ENCODE measurements at regions not wholly inside any gene's neighbourhood (a gene's known extent, or its start where the extent isn't known, plus 50 kb on each side); places are given as distances from the start of the nearest gene placed in this dataset.

GRCh38 chr20:52677216-52677615 is 294.9 kb upstream of the TSHZ2 start:
- H3K27me3 ChIP-seq (ENCODE audit: control insufficient read depth, insufficient read depth, low read length): no peaks in the 10 kb centered on the region
- BruUV-seq (replicated peaks): no TSS peak
- H3K27ac ChIP-seq (ENCODE audit: insufficient read depth, low read length): no peak overlapping the region
- no peak overlapping the region for H3K4me2 ChIP-seq (ENCODE audit: low read depth, low read length)
- dilution Hi-C loops (cut with HindIII; ENCODE audit: low sequenced_read_pairs, unreplicated experiment): no loop called here
- no peaks in the 10 kb centered on the region for H3K9me1 ChIP-seq (ENCODE audit: insufficient read depth, low read length)
- H3K36me3 ChIP-seq (ENCODE audit: control insufficient read depth, insufficient read depth, low read length): no peaks in the 10 kb centered on the region
- H3K23ac ChIP-seq (ENCODE audit: low read depth, low read length): no peak overlapping the region
- no peak overlapping the region for H2AFZ ChIP-seq (replicated peaks; ENCODE audit: low read length, poor library complexity)
- H3K79me1 ChIP-seq (ENCODE audit: low read depth in 1 of 2, low read length in 2 of 2): no peaks in the 10 kb centered on the region
- no peak overlapping the region for H4K91ac ChIP-seq (ENCODE audit: insufficient read depth, low read depth, low read length)
- in situ Hi-C loops (cut with MboI; ENCODE audit: low sequenced_read_pairs): no loop called here
- H4K20me1 ChIP-seq (ENCODE audit: insufficient read depth, low read length): no peaks in the 10 kb centered on the region
- intact Hi-C loops (cut with micrococcal nuclease): no loop called here
- no peak overlapping the region for H2AK9ac ChIP-seq (replicated peaks; ENCODE audit: low read depth, low read length, poor library complexity)
- no peak overlapping the region for H2BK20ac ChIP-seq (ENCODE audit: low read depth, low read length)
- DNase-seq: no peak
- no peak overlapping the region for H3K9ac ChIP-seq (ENCODE audit: low read depth, low read length)
- POLR2A ChIA-PET (ENCODE audit: unreplicated experiment): no interaction called here
- H2BK15ac ChIP-seq (ENCODE audit: low read depth, low read length): no peak overlapping the region
- no peak overlapping the region for H3K4me3 ChIP-seq (ENCODE audit: insufficient read depth, low read depth, low read length)
- 0 out of 2 replicates have a peak, but pooled peaks cover 2% of the 10 kb centered on the region for H3K9me3 ChIP-seq (ENCODE audit: control insufficient read depth, insufficient read depth, low read length)
- no peak overlapping the region for H2AK5ac ChIP-seq (ENCODE audit: low read depth, low read length)
- H2BK120ac ChIP-seq (ENCODE audit: low read depth, low read length): no peak overlapping the region
- H3K56ac ChIP-seq (ENCODE audit: extremely low read depth, insufficient read depth, low read length): no peak overlapping the region
- H4K8ac ChIP-seq (ENCODE audit: low read depth in 2 of 2, low read length in 2 of 2): no peak overlapping the region
- H2BK5ac ChIP-seq (ENCODE audit: low read depth, low read length, poor library complexity, severe bottlenecking): no peak overlapping the region
- H3K4me1 ChIP-seq (ENCODE audit: control insufficient read depth, insufficient read depth, low read length): no peaks in the 10 kb centered on the region
- H3K4ac ChIP-seq (ENCODE audit: low read depth, low read length): no peak overlapping the region
- H4K5ac ChIP-seq (ENCODE audit: low read depth, low read length): no peak overlapping the region
- no CpG with 5 or more reads among the region's 2 CpGs for WGBS, 2 experiments (ENCODE audit: extremely low coverage in 2 of 2, insufficient read length in 1 of 2)
- CTCF ChIA-PET: no interaction called here
- no peak for ATAC-seq (ENCODE audit: low read depth)
- TF ChIP-seq NFE2L2 (IDR thresholded peaks at IDR 0.05; ENCODE audit: low read depth, low read length): no peak
- no peak overlapping the region for H3K18ac ChIP-seq (ENCODE audit: low read depth, low read length)
- H3K14ac ChIP-seq (replicated peaks; ENCODE audit: low read depth, low read length): no peak overlapping the region

Data from IMR-90 (cell line).